ENCODE measurements at regions not wholly inside any gene's neighbourhood (a gene's known extent, or its start where the extent isn't known, plus 50 kb on each side); places are given as distances from the start of the nearest gene placed in this dataset.

- no peak overlapping the region for H3K4me3 Mint-ChIP-seq
- ATAC-seq (no peak), DNase-seq (ENCODE audit: low spot score) (no peak)
Observed at GRCh38 chr17:71850812-71851211, 270.0 kb upstream of the SOX9 start.

More at GRCh38 chr17:71850812-71851211, 270.0 kb upstream of the SOX9 start:
- Histone ChIP-seq H3K36me3 (ENCODE audit: insufficient read depth) (no peaks in the 10 kb centered on the region), H3K27me3 (ENCODE audit: insufficient read depth) (no peaks in the 10 kb centered on the region), H3K27ac (ENCODE audit: low read depth) (no peak overlapping the region), H3K79me2 (replicated peaks; ENCODE audit: insufficient read depth) (no peaks in the 10 kb centered on the region), H2AFZ (no peak overlapping the region), H3K4me1 (ENCODE audit: insufficient read depth) (peaks cover 8% of the 10 kb centered on the region; the same call in 1 of the 2 replicates), H3F3A (replicated peaks; ENCODE audit: low read depth) (no peaks in the 10 kb centered on the region), H4K20me1 (replicated peaks; ENCODE audit: insufficient read depth) (no peaks in the 10 kb centered on the region), H3K4me2 (no peak overlapping the region), H3K9me2 (ENCODE audit: insufficient read depth) (peaks cover 10% of the 10 kb centered on the region; the same call in 1 of the 2 replicates), H3K4me3 (no peak overlapping the region)
- Mint-ChIP-seq H3K9me3 (no peaks in the 10 kb centered on the region), H3K27me3 (ENCODE audit: insufficient read depth, low read depth, poor library complexity) (no peaks in the 10 kb centered on the region), H3K4me1 (peaks cover 6% of the 10 kb centered on the region), H3K36me3 (ENCODE audit: low read depth) (no peaks in the 10 kb centered on the region), H3K27ac (no peak overlapping the region)
- no peak for TF ChIP-seq POLR2AphosphoS5 (IDR thresholded peaks at IDR 0.05; ENCODE audit: low read depth)
- no peak for TF ChIP-seq CREB1 (CRISPR knock-in tag; IDR thresholded peaks at IDR 0.05; ENCODE audit: low read depth)
- TF ChIP-seq CTCF (conservative IDR thresholded peaks at IDR 0.05; ENCODE audit: low read depth in 2 of 2) = no peak
- no peak for TF ChIP-seq STAT1 (IDR thresholded peaks at IDR 0.05; ENCODE audit: unreplicated experiment)
- TF ChIP-seq JUNB (IDR thresholded peaks at IDR 0.05; ENCODE audit: unreplicated experiment) = no peak
- TF ChIP-seq EZH2phosphoT487 (IDR thresholded peaks at IDR 0.05; ENCODE audit: unreplicated experiment) = no peak
- TF ChIP-seq ZNF331 (CRISPR knock-in tag; IDR thresholded peaks at IDR 0.05; ENCODE audit: low read depth) = no peak
- TF ChIP-seq ETS1 (IDR thresholded peaks at IDR 0.05) = no peak
- TF ChIP-seq REST (IDR thresholded peaks at IDR 0.05; ENCODE audit: unreplicated experiment) = no peak
- no peak for TF ChIP-seq ZNF462 (CRISPR knock-in tag; IDR thresholded peaks at IDR 0.05)
- TF ChIP-seq EZH2 (IDR thresholded peaks at IDR 0.05; ENCODE audit: low read depth, unreplicated experiment) = no peak
- no peak for TF ChIP-seq ZNF114 (CRISPR knock-in tag; IDR thresholded peaks at IDR 0.05)
- no peak for TF ChIP-seq NANOG (IDR thresholded peaks at IDR 0.05; ENCODE audit: borderline replicate concordance)

Measured in GM23338 (cell line).